ENCODE measurements at regions not wholly inside any gene's neighbourhood (a gene's known extent, or its start where the extent isn't known, plus 50 kb on each side); places are given as distances from the start of the nearest gene placed in this dataset.

DNA sequence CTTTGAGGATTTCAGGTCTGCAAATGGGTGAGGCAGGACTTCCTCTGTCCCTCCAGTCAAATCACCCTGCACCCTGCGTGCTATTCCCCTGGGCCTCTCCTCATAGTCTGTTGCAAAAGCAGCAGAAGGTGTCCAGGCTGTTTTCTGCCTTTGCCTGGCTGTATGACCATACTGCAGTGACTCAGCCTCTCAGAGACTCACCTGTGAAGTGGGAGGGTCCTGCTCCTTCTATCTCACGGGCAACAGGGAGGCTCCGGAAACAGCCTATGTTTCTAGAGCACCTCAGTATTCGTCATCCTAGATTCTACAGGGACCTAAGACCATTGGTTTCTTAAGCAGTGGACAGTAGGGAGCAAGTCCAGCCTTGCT, 216.4 kb downstream of the TLE3 start:
- TF ChIP-seq, protein P1, sequence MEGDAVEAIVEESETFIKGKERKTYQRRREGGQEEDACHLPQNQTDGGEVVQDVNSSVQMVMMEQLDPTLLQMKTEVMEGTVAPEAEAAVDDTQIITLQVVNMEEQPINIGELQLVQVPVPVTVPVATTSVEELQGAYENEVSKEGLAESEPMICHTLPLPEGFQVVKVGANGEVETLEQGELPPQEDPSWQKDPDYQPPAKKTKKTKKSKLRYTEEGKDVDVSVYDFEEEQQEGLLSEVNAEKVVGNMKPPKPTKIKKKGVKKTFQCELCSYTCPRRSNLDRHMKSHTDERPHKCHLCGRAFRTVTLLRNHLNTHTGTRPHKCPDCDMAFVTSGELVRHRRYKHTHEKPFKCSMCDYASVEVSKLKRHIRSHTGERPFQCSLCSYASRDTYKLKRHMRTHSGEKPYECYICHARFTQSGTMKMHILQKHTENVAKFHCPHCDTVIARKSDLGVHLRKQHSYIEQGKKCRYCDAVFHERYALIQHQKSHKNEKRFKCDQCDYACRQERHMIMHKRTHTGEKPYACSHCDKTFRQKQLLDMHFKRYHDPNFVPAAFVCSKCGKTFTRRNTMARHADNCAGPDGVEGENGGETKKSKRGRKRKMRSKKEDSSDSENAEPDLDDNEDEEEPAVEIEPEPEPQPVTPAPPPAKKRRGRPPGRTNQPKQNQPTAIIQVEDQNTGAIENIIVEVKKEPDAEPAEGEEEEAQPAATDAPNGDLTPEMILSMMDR (IDR thresholded peaks at IDR 0.05): no peak
- no peak for TF ChIP-seq ZFX (IDR thresholded peaks at IDR 0.05; ENCODE audit: borderline replicate concordance)

Measured in 22Rv1 (cell line).